ENCODE measurements at regions not wholly inside any gene's neighbourhood (a gene's known extent, or its start where the extent isn't known, plus 50 kb on each side); places are given as distances from the start of the nearest gene placed in this dataset.

GRCh38 chr7:153389261-153389660, 629.7 kb downstream of the ACTR3B start:
- Mint-ChIP-seq H3K9me3 (peaks cover 21 to 39% (median 35%) of the 10 kb centered on the region in 3 donors), H3K4me3 (no peak overlapping the region), H3K27ac (no peak overlapping the region), H3K27me3 (no peaks in the 10 kb centered on the region), H3K36me3 (no peaks in the 10 kb centered on the region), H3K4me1 (no peaks in the 10 kb centered on the region)
- DNase-seq (no peak), ATAC-seq (replicated peaks in 1 of 4) (no peak)
- ChIA-PET CTCF (no interaction called here), POLR2A (no interaction called here)
- H3K9me3 ChIP-seq = peaks cover 2% of the 10 kb centered on the region
- no peak overlapping the region for H3K27ac ChIP-seq (ENCODE audit: low read length)
- no peaks in the 10 kb centered on the region for H3K4me1 ChIP-seq (ENCODE audit: control insufficient read depth in 1 of 2, extremely low read depth in 1 of 2, insufficient read depth in 2 of 2, low read length in 2 of 2)
- no peak overlapping the region for H3K4me3 ChIP-seq (ENCODE audit: control insufficient read depth in 1 of 2, extremely low read depth in 1 of 2, low read length in 1 of 2)
- no CpG with 5 or more reads among the region's 3 CpGs for WGBS (ENCODE audit: insufficient coverage)
- no peaks in the 10 kb centered on the region for H3K27me3 ChIP-seq (replicated peaks in 1 of 2; ENCODE audit: control insufficient read depth in 2 of 2, extremely low read depth in 1 of 2, insufficient read depth in 2 of 2, low read length in 1 of 2)
- no peaks in the 10 kb centered on the region for H3K36me3 ChIP-seq (ENCODE audit: control insufficient read depth in 2 of 2, extremely low read depth in 1 of 2, insufficient read depth in 1 of 2, low read length in 1 of 2)

GRCh38 chr7:153390955-153391354, 631.4 kb downstream of the ACTR3B start:
- Mint-ChIP-seq H3K27me3 (no peaks in the 10 kb centered on the region), H3K4me3 (no peak overlapping the region), H3K36me3 (no peaks in the 10 kb centered on the region), H3K9me3 (peaks cover 21 to 39% (median 29%) of the 10 kb centered on the region in 3 donors), H3K4me1 (no peaks in the 10 kb centered on the region), H3K27ac (no peak overlapping the region)
- Histone ChIP-seq H3K9me3 (peaks cover 2% of the 10 kb centered on the region), H3K27me3 (replicated peaks in 1 of 2; ENCODE audit: control insufficient read depth in 2 of 2, extremely low read depth in 1 of 2, insufficient read depth in 2 of 2, low read length in 1 of 2) (no peaks in the 10 kb centered on the region), H3K4me1 (ENCODE audit: control insufficient read depth in 1 of 2, extremely low read depth in 1 of 2, insufficient read depth in 2 of 2, low read length in 2 of 2) (no peaks in the 10 kb centered on the region), H3K4me3 (ENCODE audit: control insufficient read depth in 1 of 2, extremely low read depth in 1 of 2, low read length in 1 of 2) (no peak overlapping the region), H3K36me3 (ENCODE audit: control insufficient read depth in 2 of 2, extremely low read depth in 1 of 2, insufficient read depth in 1 of 2, low read length in 1 of 2) (no peaks in the 10 kb centered on the region), H3K27ac (ENCODE audit: low read length) (no peak overlapping the region)
- POLR2A ChIA-PET = no interaction called here
- no peak for DNase-seq
- CTCF ChIA-PET = no interaction called here
- WGBS (ENCODE audit: insufficient coverage) = 17% methylated on average over 1 of the region's 2 CpGs
- no peak for ATAC-seq (replicated peaks in 1 of 4)

- ATAC-seq (replicated peaks in 1 of 4) (no peak), DNase-seq (no peak)
- no peaks in the 10 kb centered on the region for H3K36me3 ChIP-seq (ENCODE audit: control insufficient read depth in 2 of 2, extremely low read depth in 1 of 2, insufficient read depth in 1 of 2, low read length in 1 of 2)
- H3K27ac Mint-ChIP-seq = no peak overlapping the region
- CTCF ChIA-PET = no interaction called here
- H3K4me3 ChIP-seq (ENCODE audit: control insufficient read depth in 1 of 2, extremely low read depth in 1 of 2, low read length in 1 of 2) = no peak overlapping the region
- H3K4me3 Mint-ChIP-seq = no peak overlapping the region
- H3K36me3 Mint-ChIP-seq = no peaks in the 10 kb centered on the region
- peaks cover 2% of the 10 kb centered on the region for H3K9me3 ChIP-seq
- POLR2A ChIA-PET = no interaction called here
- no peaks in the 10 kb centered on the region for H3K4me1 Mint-ChIP-seq
- H3K9me3 Mint-ChIP-seq = peaks cover 21 to 33% (median 33%) of the 10 kb centered on the region in 3 donors
- no peaks in the 10 kb centered on the region for H3K27me3 Mint-ChIP-seq
- no peaks in the 10 kb centered on the region for H3K27me3 ChIP-seq (replicated peaks in 1 of 2; ENCODE audit: control insufficient read depth in 2 of 2, extremely low read depth in 1 of 2, insufficient read depth in 2 of 2, low read length in 1 of 2)
- no peaks in the 10 kb centered on the region for H3K4me1 ChIP-seq (ENCODE audit: control insufficient read depth in 1 of 2, extremely low read depth in 1 of 2, insufficient read depth in 2 of 2, low read length in 2 of 2)
- no peak overlapping the region for H3K27ac ChIP-seq (ENCODE audit: low read length)
These were observed 633.2 kb downstream of the ACTR3B start for GRCh38 chr7:153392726-153393125.

GRCh38 chr7:153393666-153394065, 634.1 kb downstream of the ACTR3B start:
- no peak overlapping the region for H3K4me3 ChIP-seq (ENCODE audit: control insufficient read depth in 1 of 2, extremely low read depth in 1 of 2, low read length in 1 of 2)
- no peak for ATAC-seq (replicated peaks in 1 of 4)
- H3K36me3 Mint-ChIP-seq = no peaks in the 10 kb centered on the region
- no peaks in the 10 kb centered on the region for H3K36me3 ChIP-seq (ENCODE audit: control insufficient read depth in 2 of 2, extremely low read depth in 1 of 2, insufficient read depth in 1 of 2, low read length in 1 of 2)
- peaks cover 21 to 32% (median 32%) of the 10 kb centered on the region in 3 donors for H3K9me3 Mint-ChIP-seq
- no peaks in the 10 kb centered on the region for H3K27me3 ChIP-seq (replicated peaks in 1 of 2; ENCODE audit: control insufficient read depth in 2 of 2, extremely low read depth in 1 of 2, insufficient read depth in 2 of 2, low read length in 1 of 2)
- no peak overlapping the region for H3K27ac ChIP-seq (ENCODE audit: low read length)
- no peaks in the 10 kb centered on the region for H3K4me1 ChIP-seq (ENCODE audit: control insufficient read depth in 1 of 2, extremely low read depth in 1 of 2, insufficient read depth in 2 of 2, low read length in 2 of 2)
- WGBS (ENCODE audit: insufficient coverage) = no CpG with 5 or more reads among the region's 3 CpGs
- ChIA-PET CTCF (no interaction called here), POLR2A (no interaction called here)
- peaks cover 2% of the 10 kb centered on the region for H3K9me3 ChIP-seq
- H3K27me3 Mint-ChIP-seq = no peaks in the 10 kb centered on the region
- no peak overlapping the region for H3K4me3 Mint-ChIP-seq
- DNase-seq = no peak
- no peaks in the 10 kb centered on the region for H3K4me1 Mint-ChIP-seq
- no peak overlapping the region for H3K27ac Mint-ChIP-seq

GRCh38 chr7:153396475-153396874, 636.9 kb downstream of the ACTR3B start:
- Mint-ChIP-seq H3K27me3 (no peaks in the 10 kb centered on the region), H3K4me3 (no peak overlapping the region), H3K4me1 (no peaks in the 10 kb centered on the region), H3K36me3 (no peaks in the 10 kb centered on the region), H3K27ac (no peak overlapping the region), H3K9me3 (peaks cover 8 to 20% (median 11%) of the 10 kb centered on the region in 3 donors)
- ATAC-seq (replicated peaks in 1 of 4) (no peak), DNase-seq (no peak)
- POLR2A ChIA-PET = no interaction called here
- Histone ChIP-seq H3K27ac (ENCODE audit: low read length) (no peak overlapping the region), H3K36me3 (ENCODE audit: control insufficient read depth in 2 of 2, extremely low read depth in 1 of 2, insufficient read depth in 1 of 2, low read length in 1 of 2) (no peaks in the 10 kb centered on the region), H3K27me3 (replicated peaks in 1 of 2; ENCODE audit: control insufficient read depth in 2 of 2, extremely low read depth in 1 of 2, insufficient read depth in 2 of 2, low read length in 1 of 2) (no peaks in the 10 kb centered on the region), H3K4me3 (ENCODE audit: control insufficient read depth in 1 of 2, extremely low read depth in 1 of 2, low read length in 1 of 2) (no peak overlapping the region), H3K4me1 (ENCODE audit: control insufficient read depth in 1 of 2, extremely low read depth in 1 of 2, insufficient read depth in 2 of 2, low read length in 2 of 2) (no peaks in the 10 kb centered on the region), H3K9me3 (peaks cover 2% of the 10 kb centered on the region)
- CTCF ChIA-PET = no interaction called here
- 74% methylated on average over 2 of the region's 2 CpGs for WGBS (ENCODE audit: insufficient coverage)

- H3K4me1 ChIP-seq (ENCODE audit: control insufficient read depth in 1 of 2, extremely low read depth in 1 of 2, insufficient read depth in 2 of 2, low read length in 2 of 2) = no peaks in the 10 kb centered on the region
- WGBS (ENCODE audit: insufficient coverage) = 71% methylated on average over 3 of the region's 4 CpGs
- ATAC-seq (replicated peaks in 1 of 4) = no peak
- no peaks in the 10 kb centered on the region for H3K27me3 Mint-ChIP-seq
- H3K36me3 Mint-ChIP-seq = no peaks in the 10 kb centered on the region
- H3K4me3 Mint-ChIP-seq = no peak overlapping the region
- H3K4me1 Mint-ChIP-seq = no peaks in the 10 kb centered on the region
- no peak overlapping the region for H3K4me3 ChIP-seq (ENCODE audit: control insufficient read depth in 1 of 2, extremely low read depth in 1 of 2, low read length in 1 of 2)
- H3K27ac Mint-ChIP-seq = no peak overlapping the region
- DNase-seq = no peak
- peaks cover 2% of the 10 kb centered on the region for H3K9me3 ChIP-seq
- H3K9me3 Mint-ChIP-seq = peaks cover 7 to 15% (median 11%) of the 10 kb centered on the region in 3 donors
- CTCF ChIA-PET = interaction anchor here in 1 of 2 donors (0.6 kb wide), 1 partner anchor 11 kb away, joined by 3 read pairs; no protein-coding TSS in a partner anchor
- POLR2A ChIA-PET = no interaction called here
- no peaks in the 10 kb centered on the region for H3K27me3 ChIP-seq (replicated peaks in 1 of 2; ENCODE audit: control insufficient read depth in 2 of 2, extremely low read depth in 1 of 2, insufficient read depth in 2 of 2, low read length in 1 of 2)
- no peaks in the 10 kb centered on the region for H3K36me3 ChIP-seq (ENCODE audit: control insufficient read depth in 2 of 2, extremely low read depth in 1 of 2, insufficient read depth in 1 of 2, low read length in 1 of 2)
- no peak overlapping the region for H3K27ac ChIP-seq (ENCODE audit: low read length)
These were observed 637.9 kb downstream of the ACTR3B start for GRCh38 chr7:153397459-153397858.

GRCh38 chr7:153397906-153398305, 638.4 kb downstream of the ACTR3B start:
- Histone ChIP-seq H3K4me1 (ENCODE audit: control insufficient read depth in 1 of 2, extremely low read depth in 1 of 2, insufficient read depth in 2 of 2, low read length in 2 of 2) (no peaks in the 10 kb centered on the region), H3K9me3 (peaks cover 2% of the 10 kb centered on the region), H3K27me3 (replicated peaks in 1 of 2; ENCODE audit: control insufficient read depth in 2 of 2, extremely low read depth in 1 of 2, insufficient read depth in 2 of 2, low read length in 1 of 2) (peaks cover 0 to under 1% of the 10 kb centered on the region in 2 experiments), H3K36me3 (ENCODE audit: control insufficient read depth in 2 of 2, extremely low read depth in 1 of 2, insufficient read depth in 1 of 2, low read length in 1 of 2) (no peaks in the 10 kb centered on the region), H3K27ac (ENCODE audit: low read length) (no peak overlapping the region), H3K4me3 (ENCODE audit: control insufficient read depth in 1 of 2, extremely low read depth in 1 of 2, low read length in 1 of 2) (no peak overlapping the region)
- no peaks in the 10 kb centered on the region for H3K36me3 Mint-ChIP-seq
- no peak for DNase-seq
- CTCF ChIA-PET = interaction anchor here in 1 of 2 donors (0.6 kb wide), 1 partner anchor 11 kb away, joined by 3 read pairs; no protein-coding TSS in a partner anchor
- ATAC-seq (replicated peaks in 1 of 4) = no peak
- H3K27ac Mint-ChIP-seq = no peak overlapping the region
- 89% methylated on average over 1 of the region's 3 CpGs for WGBS (ENCODE audit: insufficient coverage)
- POLR2A ChIA-PET = no interaction called here
- no peak overlapping the region for H3K4me3 Mint-ChIP-seq
- H3K4me1 Mint-ChIP-seq = no peaks in the 10 kb centered on the region
- peaks cover 7 to 15% (median 11%) of the 10 kb centered on the region in 3 donors for H3K9me3 Mint-ChIP-seq
- no peaks in the 10 kb centered on the region for H3K27me3 Mint-ChIP-seq

Measured in T-cell (primary cell).